Endothelial cell of umbilical vein (primary cell): ENCODE measurements at regions not wholly inside any gene's neighbourhood (a gene's known extent, or its start where the extent isn't known, plus 50 kb on each side); places are given as distances from the start of the nearest gene placed in this dataset.

ENCODE experiments used
- BruUV-seq: library from RNA; stranded (reverse); fragments of 400-500 nt; replicated peaks from 2 replicates; lab custom pipeline; 2021; lab: Mats Ljungman, UMichigan
- CTCF ChIA-PET: fragments of 300-600, 350-600 bp; sonication (Branson Sonifier 250); formaldehyde crosslinking; loops from one replicate; lab custom pipeline; 2021; ENCODE audit warnings: antibody characterized with exemption, inconsistent platforms; lab: Charles Lee
- POLR2A ChIA-PET: fragments of 300-600, 350-600 bp; sonication (Branson Sonifier 250); formaldehyde crosslinking; loops from one replicate; lab custom pipeline; 2021; ENCODE audit warnings: antibody characterized with exemption, inconsistent platforms; lab: Charles Lee
- DNase-seq: peaks from one replicate; pipeline ENCODE4 v3.0.0-alpha.2; 2011; ENCODE audit warnings: low read depth, low spot score
- FAIRE-seq: peaks from 2 replicates; lab custom pipeline; 2011; peaks lifted over from hg19 to GRCh38; lab: Jason Lieb, UNC
- H2AFZ ChIP-seq: 2 replicates; pipeline ENCODE4 v1.6.0; 2012; ENCODE audit warnings: low read depth, low read length, control low read depth, inconsistent platforms
- H3K27ac ChIP-seq: 2 replicates; pipeline ENCODE4 v1.5.1; 2011; ENCODE audit warnings: low read depth, mild to moderate bottlenecking, control low read depth, low read length, moderate library complexity; ENCODE audit not compliant: insufficient read depth
- H3K27me3 ChIP-seq, 2 experiments: 2 replicates each; pipeline versions ENCODE4 v1.6.0 to v1.6.1; 2011; ENCODE audit warnings: low read length in 2 of 2, mixed read lengths in 1 of 2; ENCODE audit not compliant: control insufficient read depth in 2 of 2, insufficient read depth in 2 of 2
- H3K36me3 ChIP-seq, 2 experiments: 2 replicates in 1 of 2; 3 replicates in 1 of 2; pipeline ENCODE4 v1.5.1; 2011; ENCODE audit warnings: low read length in 2 of 2, mild to moderate bottlenecking in 1 of 2, moderate library complexity in 1 of 2; ENCODE audit not compliant: control insufficient read depth in 2 of 2, insufficient read depth in 2 of 2; ENCODE audit errors: extremely low read depth in 1 of 2
- H3K4me1 ChIP-seq: 3 replicates; pipeline ENCODE4 v1.5.1; 2011; ENCODE audit warnings: mild to moderate bottlenecking, low read length; ENCODE audit not compliant: control insufficient read depth, insufficient read depth; ENCODE audit errors: extremely low read depth
- H3K4me2 ChIP-seq: 2 replicates; pipeline ENCODE4 v1.6.1; 2011; ENCODE audit warnings: low read length, control low read depth, mixed read lengths; ENCODE audit not compliant: insufficient read depth
- H3K4me3 ChIP-seq, 3 experiments: fragments of 200-600 bp in 1 of 3; sonication (generic), shearing (Covaris generic) in 1 of 3; replicated peaks in 1 of 3; 2 replicates each; pipeline ENCODE4 v1.5.1; 2011 to 2016; ENCODE audit warnings: control low read depth in 3 of 3, low read length in 3 of 3, mild to moderate bottlenecking in 2 of 3, inconsistent platforms in 1 of 3, low read depth in 1 of 3, moderate library complexity in 1 of 3; ENCODE audit not compliant: insufficient read depth in 1 of 3
- H3K79me2 ChIP-seq: 2 replicates; pipeline ENCODE4 v1.6.0; 2012; ENCODE audit warnings: low read length, inconsistent platforms; ENCODE audit not compliant: control insufficient read depth, insufficient read depth
- H3K9ac ChIP-seq: replicated peaks from 2 replicates; pipeline ENCODE3; 2011; ENCODE audit warnings: low read length, control low read depth; ENCODE audit not compliant: insufficient read depth; ENCODE audit errors: extremely low read depth
- H3K9me1 ChIP-seq: replicated peaks from 3 replicates; pipeline ENCODE4 v1.6.0; 2011; ENCODE audit warnings: mild to moderate bottlenecking, low read length; ENCODE audit not compliant: control insufficient read depth, insufficient read depth; ENCODE audit errors: extremely low read depth
- H3K9me3 ChIP-seq: replicated peaks from 2 replicates; pipeline ENCODE4 v1.5.1; 2012; ENCODE audit warnings: low read length, inconsistent platforms; ENCODE audit not compliant: control insufficient read depth, insufficient read depth
- H4K20me1 ChIP-seq: replicated peaks from 2 replicates; pipeline ENCODE3; 2011; ENCODE audit warnings: mild to moderate bottlenecking, low read length; ENCODE audit not compliant: control insufficient read depth, insufficient read depth; ENCODE audit errors: extremely low read depth
- CTCF ChIP-seq, 2 donors: IDR thresholded peaks; 1 replicate in 1 of 2; 2 replicates in 1 of 2; pipeline ENCODE4 v1.5.1; 2011; ENCODE audit warnings: low read length in 2 of 2, mild to moderate bottlenecking in 2 of 2, moderate library complexity in 2 of 2, control low read depth in 1 of 2, inconsistent platforms in 1 of 2, low read depth in 1 of 2; ENCODE audit not compliant: insufficient read depth in 1 of 2; ENCODE audit errors: extremely low read depth in 1 of 2
- EZH2 ChIP-seq: IDR thresholded peaks from 2 replicates; pipeline ENCODE4 v1.6.1; 2012; ENCODE audit warnings: borderline replicate concordance, low read depth, mild to moderate bottlenecking, moderate library complexity, low read length, inconsistent platforms; ENCODE audit not compliant: severe bottlenecking
- FOS ChIP-seq: IDR thresholded peaks from 2 replicates; pipeline ENCODE4 v1.6.1; 2011; ENCODE audit warnings: mild to moderate bottlenecking, low read length, moderate library complexity, borderline replicate concordance; ENCODE audit not compliant: insufficient read depth
- GATA2 ChIP-seq: IDR thresholded peaks from 2 replicates; pipeline ENCODE4 v1.7.0; 2011; ENCODE audit warnings: low read depth, mild to moderate bottlenecking, moderate library complexity, mixed read lengths, low read length; ENCODE audit not compliant: insufficient read length, insufficient read depth
- JUN ChIP-seq: IDR thresholded peaks from 2 replicates; pipeline ENCODE4 v1.6.1; 2011; ENCODE audit warnings: borderline replicate concordance, low read depth; ENCODE audit not compliant: insufficient read length, insufficient read depth
- MAX ChIP-seq: IDR thresholded peaks from 2 replicates; pipeline ENCODE4 v1.6.1; 2011; ENCODE audit not compliant: insufficient read depth, insufficient read length
- MYC ChIP-seq: IDR thresholded peaks from one replicate; pipeline ENCODE4 v1.6.1; 2011; ENCODE audit warnings: mild to moderate bottlenecking, low read depth, low read length
- POLR2A ChIP-seq: IDR thresholded peaks from 2 replicates; pipeline ENCODE4 v1.6.1; 2012; ENCODE audit warnings: low read depth, mild to moderate bottlenecking, control low read depth, low read length
- POLR2AphosphoS5 ChIP-seq: IDR thresholded peaks from 2 replicates; pipeline ENCODE4 v1.6.1; 2012; ENCODE audit warnings: low read depth, mild to moderate bottlenecking, control low read depth, low read length, moderate library complexity; ENCODE audit not compliant: insufficient read depth
- dilution Hi-C: fragments of 300-500 bp; cut with MboI; formaldehyde crosslinking; loops from one replicate; pipeline ENCODE4 v1.15.0; 2019; ENCODE audit warnings: low sequenced_read_pairs; ENCODE audit not compliant: extremely low pct_ligation_motif_present
- intact Hi-C: fragments of 100-400 bp; cut with micrococcal nuclease; formaldehyde crosslinking; loops from one replicate; pipeline ENCODE4 v1.10.0; 2022

- H4K20me1 ChIP-seq: no peaks in the 10 kb centered on the region
- H3K27me3 ChIP-seq: peaks cover 2 to 5% of the 10 kb centered on the region in 2 experiments
- dilution Hi-C loops: no loop called here
- no peak overlapping the region for H3K9ac ChIP-seq
- intact Hi-C loops: no loop called here
- H3K27ac ChIP-seq: no peak overlapping the region
- H3K9me1 ChIP-seq: no peaks in the 10 kb centered on the region
- H3K36me3 ChIP-seq: no peaks in the 10 kb centered on the region
- no peak overlapping the region for H3K4me3 ChIP-seq
- peaks cover 8% of the 10 kb centered on the region for H3K4me1 ChIP-seq
- no peaks in the 10 kb centered on the region for H3K9me3 ChIP-seq
- DNase-seq: peak; percentile 46
- ChIA-PET POLR2A (no interaction called here), CTCF (no interaction called here)
- FAIRE-seq: peak; percentile 60
- peak overlapping the region; percentile 11 for H3K4me2 ChIP-seq
- TF ChIP-seq EZH2 (no peak), JUN (peak; percentile 2)
- no peak overlapping the region for H2AFZ ChIP-seq
- BruUV-seq: no TSS peak
- no peaks in the 10 kb centered on the region for H3K79me2 ChIP-seq
Measured at GRCh38 chr10:60704471-60704870, 73.8 kb upstream of the CDK1 start.

GRCh38 chr10:60703266-60704041 is 74.8 kb upstream of the CDK1 start:
- TF ChIP-seq GATA2: no peak
- no peak for TF ChIP-seq POLR2A
- no peak for TF ChIP-seq POLR2AphosphoS5
- TF ChIP-seq CTCF (IDR thresholded peaks at IDR 0.05; ENCODE audit: extremely low read depth in 1 of 2, insufficient read depth in 1 of 2, low read depth in 1 of 2, low read length in 2 of 2): no peak
- no peak for TF ChIP-seq MYC
- TF ChIP-seq JUN: no peak
- TF ChIP-seq FOS: no peak
- TF ChIP-seq MAX: no peak
- TF ChIP-seq EZH2: no peak
- no TSS peak for BruUV-seq
- H3K4me1 ChIP-seq: peaks cover 8% of the 10 kb centered on the region
- ChIA-PET POLR2A (interaction anchor here (0.6 kb wide), 1 partner anchor 806 kb away, joined by 4 read pairs; no protein-coding TSS in a partner anchor), CTCF (interaction anchor here (1.0 kb wide), 1 partner anchor 12 kb away, joined by 3 read pairs; no protein-coding TSS in a partner anchor)
- intact Hi-C loops: no loop called here
- no peak overlapping the region for H3K27ac ChIP-seq
- H3K79me2 ChIP-seq: no peaks in the 10 kb centered on the region
- H3K9me3 ChIP-seq: no peaks in the 10 kb centered on the region
- H2AFZ ChIP-seq: no peak overlapping the region
- no peaks in the 10 kb centered on the region for H4K20me1 ChIP-seq
- dilution Hi-C loops: no loop called here
- H3K9me1 ChIP-seq: no peaks in the 10 kb centered on the region
- no peak overlapping the region for H3K9ac ChIP-seq
- H3K36me3 ChIP-seq: no peaks in the 10 kb centered on the region
- DNase-seq: no peak
- no peak overlapping the region for H3K4me2 ChIP-seq
- no peak for FAIRE-seq
- peaks cover 2 to 5% of the 10 kb centered on the region in 2 experiments for H3K27me3 ChIP-seq
- H3K4me3 ChIP-seq: no peak overlapping the region
